ENCODE measurements at regions not wholly inside any gene's neighbourhood (a gene's known extent, or its start where the extent isn't known, plus 50 kb on each side); places are given as distances from the start of the nearest gene placed in this dataset.
A peak's percentile ranks its signal among the peaks of the same experiment; 100 is the strongest.

DNA sequence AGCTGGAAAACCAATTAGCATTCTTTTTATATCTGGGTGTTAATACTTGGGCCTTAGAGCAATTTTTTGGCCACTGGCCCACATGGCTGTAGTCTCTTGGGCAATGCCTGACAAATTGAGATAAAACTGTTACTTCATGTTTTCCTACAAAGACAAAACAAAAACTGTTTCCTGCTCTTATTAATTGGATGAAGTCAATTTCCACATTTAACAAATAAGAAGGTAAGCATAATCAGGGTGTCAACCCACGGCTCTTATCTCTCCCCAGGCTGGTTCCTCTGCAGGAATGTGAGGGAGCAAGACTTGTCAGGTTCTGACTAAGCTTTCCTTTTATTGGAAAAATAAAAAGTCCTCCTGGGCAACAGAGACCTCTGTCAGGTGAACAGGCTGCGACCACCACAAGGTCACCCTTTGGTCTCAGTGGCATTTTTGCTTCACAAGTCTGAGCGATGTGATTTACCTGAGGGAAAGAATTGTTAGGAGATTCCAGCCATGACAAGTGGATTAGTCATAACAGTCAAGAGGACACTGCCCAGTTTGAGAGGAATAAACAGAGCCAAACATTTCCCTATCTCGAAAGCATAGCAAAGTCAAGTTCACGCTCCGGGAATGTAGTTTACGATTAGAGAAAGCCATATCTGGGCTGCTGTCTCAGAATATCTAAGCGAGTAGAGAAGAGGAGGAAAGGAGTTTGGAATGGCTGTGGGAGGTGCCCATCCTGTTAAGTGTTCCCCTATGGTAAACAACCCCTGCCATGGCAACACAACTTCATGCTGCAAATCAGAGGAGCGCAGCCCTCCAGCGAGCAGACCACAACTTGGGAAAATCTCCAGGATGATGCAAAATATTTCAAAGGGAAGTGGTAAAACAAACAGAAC, 144.4 kb downstream of the TES start (continued):
- no peak for TF ChIP-seq TAF9B (IDR thresholded peaks at IDR 0.05; ENCODE audit: partially characterized antibody)
- no peak for TF ChIP-seq ZKSCAN3 (CRISPR knock-in tag; IDR thresholded peaks at IDR 0.05)
- TF ChIP-seq RFX1 (IDR thresholded peaks at IDR 0.05), result peak; percentile 78
- no peak for TF ChIP-seq ZNF324 (CRISPR knock-in tag; IDR thresholded peaks at IDR 0.05)
- TF ChIP-seq RBM34 (IDR thresholded peaks at IDR 0.05; ENCODE audit: borderline replicate concordance, insufficient read depth, low read length), result no peak
- TF ChIP-seq KAT8 (IDR thresholded peaks at IDR 0.05; ENCODE audit: low read depth), result no peak
- TF ChIP-seq, protein P1, sequence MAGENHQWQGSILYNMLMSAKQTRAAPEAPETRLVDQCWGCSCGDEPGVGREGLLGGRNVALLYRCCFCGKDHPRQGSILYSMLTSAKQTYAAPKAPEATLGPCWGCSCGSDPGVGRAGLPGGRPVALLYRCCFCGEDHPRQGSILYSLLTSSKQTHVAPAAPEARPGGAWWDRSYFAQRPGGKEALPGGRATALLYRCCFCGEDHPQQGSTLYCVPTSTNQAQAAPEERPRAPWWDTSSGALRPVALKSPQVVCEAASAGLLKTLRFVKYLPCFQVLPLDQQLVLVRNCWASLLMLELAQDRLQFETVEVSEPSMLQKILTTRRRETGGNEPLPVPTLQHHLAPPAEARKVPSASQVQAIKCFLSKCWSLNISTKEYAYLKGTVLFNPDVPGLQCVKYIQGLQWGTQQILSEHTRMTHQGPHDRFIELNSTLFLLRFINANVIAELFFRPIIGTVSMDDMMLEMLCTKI (IDR thresholded peaks at IDR 0.05; ENCODE audit: partially characterized antibody), result no peak
- TF ChIP-seq, protein P2, sequence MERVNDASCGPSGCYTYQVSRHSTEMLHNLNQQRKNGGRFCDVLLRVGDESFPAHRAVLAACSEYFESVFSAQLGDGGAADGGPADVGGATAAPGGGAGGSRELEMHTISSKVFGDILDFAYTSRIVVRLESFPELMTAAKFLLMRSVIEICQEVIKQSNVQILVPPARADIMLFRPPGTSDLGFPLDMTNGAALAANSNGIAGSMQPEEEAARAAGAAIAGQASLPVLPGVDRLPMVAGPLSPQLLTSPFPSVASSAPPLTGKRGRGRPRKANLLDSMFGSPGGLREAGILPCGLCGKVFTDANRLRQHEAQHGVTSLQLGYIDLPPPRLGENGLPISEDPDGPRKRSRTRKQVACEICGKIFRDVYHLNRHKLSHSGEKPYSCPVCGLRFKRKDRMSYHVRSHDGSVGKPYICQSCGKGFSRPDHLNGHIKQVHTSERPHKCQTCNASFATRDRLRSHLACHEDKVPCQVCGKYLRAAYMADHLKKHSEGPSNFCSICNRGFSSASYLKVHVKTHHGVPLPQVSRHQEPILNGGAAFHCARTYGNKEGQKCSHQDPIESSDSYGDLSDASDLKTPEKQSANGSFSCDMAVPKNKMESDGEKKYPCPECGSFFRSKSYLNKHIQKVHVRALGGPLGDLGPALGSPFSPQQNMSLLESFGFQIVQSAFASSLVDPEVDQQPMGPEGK (CRISPR knock-in tag; IDR thresholded peaks at IDR 0.05; ENCODE audit: borderline replicate concordance), result no peak
- peak; percentile 86 for TF ChIP-seq ZEB2 (IDR thresholded peaks at IDR 0.05)
- TF ChIP-seq RBFOX2 (IDR thresholded peaks at IDR 0.05; ENCODE audit: low read depth, low read length), result no peak
- TF ChIP-seq, protein P3, sequence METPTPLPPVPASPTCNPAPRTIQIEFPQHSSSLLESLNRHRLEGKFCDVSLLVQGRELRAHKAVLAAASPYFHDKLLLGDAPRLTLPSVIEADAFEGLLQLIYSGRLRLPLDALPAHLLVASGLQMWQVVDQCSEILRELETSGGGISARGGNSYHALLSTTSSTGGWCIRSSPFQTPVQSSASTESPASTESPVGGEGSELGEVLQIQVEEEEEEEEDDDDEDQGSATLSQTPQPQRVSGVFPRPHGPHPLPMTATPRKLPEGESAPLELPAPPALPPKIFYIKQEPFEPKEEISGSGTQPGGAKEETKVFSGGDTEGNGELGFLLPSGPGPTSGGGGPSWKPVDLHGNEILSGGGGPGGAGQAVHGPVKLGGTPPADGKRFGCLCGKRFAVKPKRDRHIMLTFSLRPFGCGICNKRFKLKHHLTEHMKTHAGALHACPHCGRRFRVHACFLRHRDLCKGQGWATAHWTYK (CRISPR knock-in tag; IDR thresholded peaks at IDR 0.05), result no peak
- no peak for TF ChIP-seq ZSCAN32 (CRISPR knock-in tag; IDR thresholded peaks at IDR 0.05)
- no peak for TF ChIP-seq POLR2A (conservative IDR thresholded peaks at IDR 0.05)
- TF ChIP-seq, protein P4, sequence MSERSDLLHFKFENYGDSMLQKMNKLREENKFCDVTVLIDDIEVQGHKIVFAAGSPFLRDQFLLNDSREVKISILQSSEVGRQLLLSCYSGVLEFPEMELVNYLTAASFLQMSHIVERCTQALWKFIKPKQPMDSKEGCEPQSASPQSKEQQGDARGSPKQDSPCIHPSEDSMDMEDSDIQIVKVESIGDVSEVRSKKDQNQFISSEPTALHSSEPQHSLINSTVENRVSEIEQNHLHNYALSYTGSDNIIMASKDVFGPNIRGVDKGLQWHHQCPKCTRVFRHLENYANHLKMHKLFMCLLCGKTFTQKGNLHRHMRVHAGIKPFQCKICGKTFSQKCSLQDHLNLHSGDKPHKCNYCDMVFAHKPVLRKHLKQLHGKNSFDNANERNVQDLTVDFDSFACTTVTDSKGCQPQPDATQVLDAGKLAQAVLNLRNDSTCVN (CRISPR knock-in tag; IDR thresholded peaks at IDR 0.05), result no peak
- TF ChIP-seq RBM15 (IDR thresholded peaks at IDR 0.05; ENCODE audit: insufficient read depth, low read length), result no peak
- no peak for TF ChIP-seq CBX8 (IDR thresholded peaks at IDR 0.05; ENCODE audit: borderline replicate concordance, extremely low read depth, low read depth, low read length, poor library complexity, severe bottlenecking)
- TF ChIP-seq TCFL5 (CRISPR knock-in tag; conservative IDR thresholded peaks at IDR 0.05), result no peak
- no peak for TF ChIP-seq C11orf30 (IDR thresholded peaks at IDR 0.05; ENCODE audit: low read depth)
- peak; percentile 30 for TF ChIP-seq TEAD4 (IDR thresholded peaks at IDR 0.05; ENCODE audit: low read length)
- no peak for TF ChIP-seq TEAD4 (CRISPR knock-in tag; IDR thresholded peaks at IDR 0.05; ENCODE audit: borderline replicate concordance)
- peak; percentile 38; the same call in 1 of the 2 replicates for TF ChIP-seq MTA1 (IDR thresholded peaks at IDR 0.05; ENCODE audit: borderline replicate concordance)
- TF ChIP-seq NBN (IDR thresholded peaks at IDR 0.05; ENCODE audit: low read depth), result no peak
- peak; percentile 45; the same call in 1 of the 2 replicates for TF ChIP-seq DIDO1 (tag; IDR thresholded peaks at IDR 0.05; ENCODE audit: low read depth)
- no peak for TF ChIP-seq PTRF (tag; IDR thresholded peaks at IDR 0.05)

Measured in K562 (cell line).